GM23248 (cell line): ENCODE measurements at regions not wholly inside any gene's neighbourhood (a gene's known extent, or its start where the extent isn't known, plus 50 kb on each side); places are given as distances from the start of the nearest gene placed in this dataset.

ENCODE experiments used
- EZH2 ChIP-seq: fragments of 200-600 bp; sonication (generic); IDR thresholded peaks from 2 replicates; pipeline ENCODE4 v1.6.1; 2018; ENCODE audit warnings: antibody characterized with exemption, mild to moderate bottlenecking; ENCODE audit not compliant: insufficient read depth, poor library complexity, severe bottlenecking
- EZH2phosphoT487 ChIP-seq: fragments of 200-600 bp; sonication (generic); IDR thresholded peaks from 2 replicates; pipeline ENCODE4 v1.6.1; 2018; ENCODE audit warnings: antibody characterized with exemption, moderate library complexity, mild to moderate bottlenecking, low read depth; ENCODE audit not compliant: insufficient read depth

DNA sequence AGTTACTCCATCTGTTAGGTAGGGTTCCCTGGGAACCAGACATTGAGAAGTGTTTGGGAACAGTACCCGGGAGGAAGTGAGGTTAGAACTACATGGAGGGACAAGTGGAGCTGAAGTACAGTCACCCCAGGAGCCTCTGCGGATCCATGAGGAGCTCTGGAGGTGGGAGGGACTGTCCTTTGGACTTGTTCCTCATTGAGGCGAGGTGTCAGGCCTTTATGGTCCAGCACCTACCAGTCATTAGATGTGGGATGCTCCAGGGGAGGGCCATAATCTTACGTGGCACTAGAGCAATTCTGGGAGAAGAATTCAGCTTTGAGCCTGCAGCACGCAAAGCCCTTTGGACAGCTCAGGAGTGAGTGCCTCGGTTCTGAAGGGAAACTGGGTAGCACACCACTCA lies 142.8 kb downstream of the DACT1 start:
- TF ChIP-seq EZH2phosphoT487 (no peak), EZH2 (no peak)
